ENCODE measurements at regions not wholly inside any gene's neighbourhood (a gene's known extent, or its start where the extent isn't known, plus 50 kb on each side); places are given as distances from the start of the nearest gene placed in this dataset.

DNA sequence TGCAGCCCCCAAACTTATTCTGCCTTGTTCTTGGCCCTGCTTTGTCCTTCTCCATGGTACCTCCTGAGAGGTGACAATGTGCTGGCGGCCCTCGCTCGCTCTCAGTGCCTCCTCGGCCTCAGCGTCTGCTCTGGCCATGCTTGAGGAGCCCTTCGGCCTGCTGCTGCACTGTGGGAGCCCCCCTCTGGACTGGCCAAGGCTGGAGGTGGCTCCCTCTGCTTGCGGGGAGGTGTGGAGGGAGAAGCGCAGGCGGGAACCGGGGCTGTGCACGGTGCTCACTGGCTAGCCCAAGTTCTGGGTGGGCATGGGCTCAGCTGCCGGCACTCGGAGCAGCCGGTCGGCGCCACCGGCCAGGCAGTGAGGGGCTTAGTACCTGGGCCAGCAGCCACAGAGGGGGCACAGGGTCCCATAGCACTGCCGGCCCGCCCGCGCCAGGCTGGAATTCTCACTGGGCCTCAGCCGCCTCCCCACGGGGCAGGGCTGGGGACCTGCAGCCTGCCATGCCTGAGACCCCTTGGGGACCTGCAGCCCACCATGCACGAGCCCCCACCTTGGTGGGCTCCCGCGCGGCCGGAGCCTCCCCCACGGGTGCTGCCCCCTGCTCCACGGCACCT lies 55.9 kb upstream of the RALGAPA2 start:
- Histone ChIP-seq H3K9me3 (ENCODE audit: control insufficient read depth, low read length) (peaks cover 2% of the 10 kb centered on the region), H3K4me3 (ENCODE audit: low read length in 2 of 2) (no peak overlapping the region), H3K36me3 (ENCODE audit: control insufficient read depth in 1 of 2, insufficient read depth in 2 of 2, low read length in 1 of 2) (no peaks in the 10 kb centered on the region), H3K27ac (ENCODE audit: low read depth in 1 of 2, low read length in 2 of 2) (no peak overlapping the region), H3K4me1 (ENCODE audit: control insufficient read depth in 1 of 2, insufficient read depth in 2 of 2, low read length in 2 of 2) (no peaks in the 10 kb centered on the region), H3K27me3 (ENCODE audit: control insufficient read depth in 1 of 2, insufficient read depth in 2 of 2, low read length in 1 of 2) (no peaks in the 10 kb centered on the region)
- DNase-seq (no peak), ATAC-seq (ENCODE audit: low FRiP score) (peak; percentile 46)
- WGBS, 2 donors: 93% methylated on average over 28 to 30 of the region's 30 CpGs
- intact Hi-C loops (cut with DNase I): no loop called here

DNA sequence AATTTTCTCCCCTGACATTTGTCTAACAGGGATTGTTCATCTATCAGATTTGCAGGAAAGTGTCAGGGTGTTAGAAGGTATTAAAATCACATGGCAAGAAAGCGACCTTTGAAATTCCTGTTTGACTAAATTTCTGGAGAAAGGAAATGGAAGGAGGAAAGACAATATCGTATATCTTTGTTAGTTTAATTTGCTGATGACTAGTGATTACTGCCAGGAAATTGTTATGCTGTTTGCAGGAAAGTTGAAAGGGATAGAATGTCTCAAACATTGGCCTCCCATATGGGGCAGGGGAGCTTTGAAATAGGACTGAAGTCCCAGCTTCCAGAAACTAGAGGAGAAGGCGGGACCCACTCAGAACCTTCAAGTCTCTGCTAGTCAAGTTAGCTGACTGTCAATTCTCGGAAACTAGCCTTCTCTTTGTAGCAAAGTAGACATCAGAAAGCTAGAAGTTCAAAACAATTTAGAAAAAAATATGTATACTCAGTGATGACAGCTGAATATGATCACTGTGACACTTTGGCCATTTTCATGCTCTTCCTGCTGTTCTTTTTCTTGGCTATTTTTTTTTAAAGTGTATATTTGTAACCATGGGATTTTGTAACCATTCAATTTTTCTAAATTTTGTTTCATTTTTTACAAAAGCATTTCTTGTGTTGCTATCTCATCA lies 53.4 kb upstream of the RALGAPA2 start:
- H3K36me3 ChIP-seq (ENCODE audit: control insufficient read depth in 1 of 2, insufficient read depth in 2 of 2, low read length in 1 of 2): no peaks in the 10 kb centered on the region
- ATAC-seq (ENCODE audit: low FRiP score) (no peak), DNase-seq (no peak)
- H3K9me3 ChIP-seq (ENCODE audit: control insufficient read depth, low read length): peaks cover 2% of the 10 kb centered on the region
- H3K27me3 ChIP-seq (ENCODE audit: control insufficient read depth in 1 of 2, insufficient read depth in 2 of 2, low read length in 1 of 2): no peaks in the 10 kb centered on the region
- H3K4me3 ChIP-seq (ENCODE audit: low read length in 2 of 2): no peak overlapping the region
- H3K27ac ChIP-seq (ENCODE audit: low read depth in 1 of 2, low read length in 2 of 2): no peak overlapping the region
- no peaks in the 10 kb centered on the region for H3K4me1 ChIP-seq (ENCODE audit: control insufficient read depth in 1 of 2, insufficient read depth in 2 of 2, low read length in 2 of 2)
- intact Hi-C loops (cut with DNase I): no loop called here
- WGBS, 2 donors: 57 to 60% methylated on average over 4 of the region's 4 CpGs

GRCh38 chr20:20763650-20764049 lies 51.2 kb upstream of the RALGAPA2 start:
- H3K27ac ChIP-seq (ENCODE audit: low read depth in 1 of 2, low read length in 2 of 2): no peak overlapping the region
- peaks cover 2% of the 10 kb centered on the region for H3K9me3 ChIP-seq (ENCODE audit: control insufficient read depth, low read length)
- ATAC-seq (ENCODE audit: low FRiP score) (no peak), DNase-seq (no peak)
- WGBS, 2 donors: 55 to 67% methylated on average over 5 of the region's 5 CpGs
- H3K4me1 ChIP-seq (ENCODE audit: control insufficient read depth in 1 of 2, insufficient read depth in 2 of 2, low read length in 2 of 2): no peaks in the 10 kb centered on the region
- no peaks in the 10 kb centered on the region for H3K36me3 ChIP-seq (ENCODE audit: control insufficient read depth in 1 of 2, insufficient read depth in 2 of 2, low read length in 1 of 2)
- intact Hi-C loops (cut with DNase I): no loop called here
- H3K27me3 ChIP-seq (ENCODE audit: control insufficient read depth in 1 of 2, insufficient read depth in 2 of 2, low read length in 1 of 2): no peaks in the 10 kb centered on the region
- no peak overlapping the region for H3K4me3 ChIP-seq (ENCODE audit: low read length in 2 of 2)
